ACC112 (cell line): ENCODE measurements at regions not wholly inside any gene's neighbourhood (a gene's known extent, or its start where the extent isn't known, plus 50 kb on each side); places are given as distances from the start of the nearest gene placed in this dataset.
A peak's percentile ranks its signal among the peaks of the same experiment; 100 is the strongest.
"Not testable (repeated sequence)": the region's sequence is repeated elsewhere in the genome, so short reads cannot be mapped to it uniquely, and the experiment has no call there.

Source experiments
- H2AFZ ChIP-seq: fragments of 200-600 bp; sonication (generic); one replicate; pipeline ENCODE4 v1.6.0; 2017; ENCODE audit warnings: antibody characterized with exemption, low read length; ENCODE audit not compliant: unreplicated experiment
- H3K27ac ChIP-seq: fragments of 200-600 bp; sonication (generic); 2 replicates; pipeline ENCODE4 v1.5.1; 2014; ENCODE audit warnings: low read depth, mild to moderate bottlenecking, antibody characterized with exemption, low read length, moderate library complexity
- H3K27me3 ChIP-seq: fragments of 200-600 bp; sonication (generic); 2 replicates; pipeline ENCODE4 v1.6.1; 2014; ENCODE audit warnings: mild to moderate bottlenecking, antibody characterized with exemption, low read length, moderate library complexity, mixed read lengths; ENCODE audit not compliant: insufficient read depth
- H3K36me3 ChIP-seq: fragments of 200-600 bp; sonication (generic); 2 replicates; pipeline ENCODE4 v1.6.1; 2016; ENCODE audit warnings: mild to moderate bottlenecking, antibody characterized with exemption, low read length, moderate library complexity, mixed read lengths; ENCODE audit not compliant: insufficient read depth
- H3K4me1 ChIP-seq: fragments of 200-600 bp; sonication (generic); one replicate; pipeline ENCODE4 v1.6.1; 2016; ENCODE audit warnings: low read length, mixed read lengths; ENCODE audit not compliant: insufficient read depth, unreplicated experiment, control insufficient read depth
- H3K4me3 ChIP-seq: fragments of 200-600 bp; sonication (generic); 2 replicates; pipeline ENCODE4 v1.5.1; 2014; ENCODE audit warnings: mild to moderate bottlenecking, low read depth, low read length
- H3K79me2 ChIP-seq: fragments of 200-600 bp; sonication (generic); one replicate; pipeline ENCODE4 v1.6.0; 2016; ENCODE audit warnings: low read length; ENCODE audit not compliant: control insufficient read depth, unreplicated experiment, insufficient read depth

GRCh38 chr1:24253571-24253970 lies 65.6 kb upstream of the GRHL3 start:
- Histone ChIP-seq H3K27me3 (peaks cover 15% of the 10 kb centered on the region), H3K4me3 (no peak overlapping the region), H3K36me3 (no peaks in the 10 kb centered on the region), H3K4me1 (peaks cover 6% of the 10 kb centered on the region), H3K27ac (no peak overlapping the region), H3K79me2 (no peaks in the 10 kb centered on the region), H2AFZ (no peak overlapping the region)

- H3K79me2 ChIP-seq = no peaks in the 10 kb centered on the region
- H3K36me3 ChIP-seq = no peaks in the 10 kb centered on the region
- H3K4me1 ChIP-seq = peaks cover 6% of the 10 kb centered on the region
- H3K27ac ChIP-seq = no peak overlapping the region
- H3K4me3 ChIP-seq = no peak overlapping the region
- peaks cover 9% of the 10 kb centered on the region for H3K27me3 ChIP-seq
- no peak overlapping the region for H2AFZ ChIP-seq
Measured at GRCh38 chr1:24252185-24252780, 65.2 kb upstream of the IFNLR1 start.

- Histone ChIP-seq H3K27ac (no peak overlapping the region), H3K4me1 (peaks cover 6% of the 10 kb centered on the region), H3K36me3 (no peaks in the 10 kb centered on the region), H2AFZ (no peak overlapping the region), H3K4me3 (no peak overlapping the region), H3K27me3 (peaks cover 4% of the 10 kb centered on the region; the same call in 1 of the 2 replicates), H3K79me2 (no peaks in the 10 kb centered on the region)
Measured at GRCh38 chr1:24251501-24251900, 64.4 kb upstream of the IFNLR1 start.

GRCh38 chr1:24250791-24251190 lies 63.7 kb upstream of the IFNLR1 start:
- Histone ChIP-seq H3K4me1 (peaks cover 6% of the 10 kb centered on the region), H3K36me3 (no peaks in the 10 kb centered on the region), H3K79me2 (no peaks in the 10 kb centered on the region), H3K4me3 (no peak overlapping the region), H2AFZ (no peak overlapping the region), H3K27ac (no peak overlapping the region), H3K27me3 (no peaks in the 10 kb centered on the region)

GRCh38 chr1:24250224-24250623 lies 63.1 kb upstream of the IFNLR1 start:
- H2AFZ ChIP-seq = no peak overlapping the region
- peaks cover 6% of the 10 kb centered on the region for H3K4me1 ChIP-seq
- H3K27ac ChIP-seq = no peak overlapping the region
- H3K4me3 ChIP-seq = no peak overlapping the region
- H3K36me3 ChIP-seq = no peaks in the 10 kb centered on the region
- H3K27me3 ChIP-seq = no peaks in the 10 kb centered on the region
- no peaks in the 10 kb centered on the region for H3K79me2 ChIP-seq

GRCh38 chr1:24248859-24249258 lies 61.8 kb upstream of the IFNLR1 start:
- Histone ChIP-seq H3K4me3 (no peak overlapping the region), H3K79me2 (no peaks in the 10 kb centered on the region), H3K4me1 (peaks cover 6% of the 10 kb centered on the region), H3K27ac (no peak overlapping the region), H3K27me3 (no peaks in the 10 kb centered on the region), H2AFZ (no peak overlapping the region), H3K36me3 (no peaks in the 10 kb centered on the region)

- not testable (repeated sequence) for H3K27ac ChIP-seq, H3K79me2 ChIP-seq, H3K27me3 ChIP-seq, H3K36me3 ChIP-seq, H3K4me3 ChIP-seq, H2AFZ ChIP-seq, H3K4me1 ChIP-seq
Measured at GRCh38 chr1:24247337-24247736, 60.2 kb upstream of the IFNLR1 start.

- Histone ChIP-seq H3K79me2 (no peaks in the 10 kb centered on the region), H3K27me3 (no peaks in the 10 kb centered on the region), H3K4me1 (no peaks in the 10 kb centered on the region), H3K36me3 (no peaks in the 10 kb centered on the region), H3K27ac (no peak overlapping the region), H3K4me3 (no peak overlapping the region), H2AFZ (no peak overlapping the region)
Measured at GRCh38 chr1:24244519-24245268, 57.6 kb upstream of the IFNLR1 start.

GRCh38 chr1:24237750-24238395 lies 50.8 kb upstream of the IFNLR1 start:
- no peak overlapping the region for H3K27ac ChIP-seq
- H3K36me3 ChIP-seq = no peaks in the 10 kb centered on the region
- H2AFZ ChIP-seq = no peak overlapping the region
- peaks cover 24% of the 10 kb centered on the region for H3K4me1 ChIP-seq
- no peaks in the 10 kb centered on the region for H3K27me3 ChIP-seq
- H3K4me3 ChIP-seq = no peak overlapping the region
- no peaks in the 10 kb centered on the region for H3K79me2 ChIP-seq

GRCh38 chr1:24236789-24237371 lies 49.8 kb upstream of the IFNLR1 start:
- Histone ChIP-seq H3K4me3 (no peak overlapping the region), H3K36me3 (no peaks in the 10 kb centered on the region), H3K27ac (peak overlapping the region; percentile 62), H3K27me3 (no peaks in the 10 kb centered on the region), H2AFZ (no peak overlapping the region), H3K4me1 (peaks cover 24% of the 10 kb centered on the region), H3K79me2 (no peaks in the 10 kb centered on the region)
